Tibial nerve (tissue), 4 donors: ENCODE measurements at regions not wholly inside any gene's neighbourhood (a gene's known extent, or its start where the extent isn't known, plus 50 kb on each side); places are given as distances from the start of the nearest gene placed in this dataset.

Source experiments
- CTCF ChIP-seq, 5 experiments: fragments of 200-600 bp in 3 of 5; fragments of 450-650 bp in 2 of 5; sonication (generic) in 3 of 5; IDR thresholded peaks; one replicate each; pipeline ENCODE4 v1.5.1; 2016 to 2019; ENCODE audit warnings: antibody characterized with exemption in 5 of 5, mild to moderate bottlenecking in 3 of 5, moderate library complexity in 2 of 5
- EP300 ChIP-seq, 2 donors: sonication (generic); formaldehyde crosslinking; IDR thresholded peaks; one replicate each; pipeline ENCODE4 v1.6.1; 2017; ENCODE audit warnings: antibody characterized with exemption in 2 of 2, mild to moderate bottlenecking in 1 of 2
- POLR2A ChIP-seq, 2 donors: fragments of 450-650 bp; IDR thresholded peaks; one replicate each; pipeline ENCODE4 v1.6.1; 2017; ENCODE audit warnings: antibody characterized with exemption in 2 of 2, mild to moderate bottlenecking in 2 of 2, moderate library complexity in 2 of 2

GRCh38 chr6:2581011-2581410, 169.7 kb downstream of the MYLK4 start:
- TF ChIP-seq CTCF (IDR thresholded peaks at IDR 0.05) (no peak), POLR2A (IDR thresholded peaks at IDR 0.05) (no peak), EP300 (IDR thresholded peaks at IDR 0.05) (no peak)
